HUES48 (cell line): ENCODE measurements at regions not wholly inside any gene's neighbourhood (a gene's known extent, or its start where the extent isn't known, plus 50 kb on each side); places are given as distances from the start of the nearest gene placed in this dataset.

ENCODE experiments used
- H3K27ac ChIP-seq: one replicate; pipeline ENCODE4 v1.7.0; 2013; ENCODE audit warnings: low read depth, low read length, inconsistent platforms
- H3K27me3 ChIP-seq: 2 replicates; pipeline ENCODE4 v1.6.1; 2013; ENCODE audit warnings: mild to moderate bottlenecking, low read length; ENCODE audit not compliant: control insufficient read depth, insufficient read depth
- H3K36me3 ChIP-seq: 2 replicates; pipeline ENCODE4 v1.6.1; 2013; ENCODE audit warnings: low read length; ENCODE audit not compliant: control insufficient read depth, insufficient read depth
- H3K4me1 ChIP-seq: 2 replicates; pipeline ENCODE4 v1.6.1; 2013; ENCODE audit warnings: mild to moderate bottlenecking, low read length; ENCODE audit not compliant: control insufficient read depth, insufficient read depth
- H3K4me3 ChIP-seq: 2 replicates; pipeline ENCODE4 v1.5.1; 2013; ENCODE audit warnings: mild to moderate bottlenecking, low read depth, low read length
- H3K9ac ChIP-seq: 2 replicates; pipeline ENCODE4 v1.6.1; 2013; ENCODE audit warnings: mild to moderate bottlenecking, low read depth, low read length, moderate library complexity
- H3K9me3 ChIP-seq: 2 replicates; pipeline ENCODE4 v1.6.1; 2013; ENCODE audit warnings: low read length; ENCODE audit not compliant: control insufficient read depth, insufficient read depth

DNA sequence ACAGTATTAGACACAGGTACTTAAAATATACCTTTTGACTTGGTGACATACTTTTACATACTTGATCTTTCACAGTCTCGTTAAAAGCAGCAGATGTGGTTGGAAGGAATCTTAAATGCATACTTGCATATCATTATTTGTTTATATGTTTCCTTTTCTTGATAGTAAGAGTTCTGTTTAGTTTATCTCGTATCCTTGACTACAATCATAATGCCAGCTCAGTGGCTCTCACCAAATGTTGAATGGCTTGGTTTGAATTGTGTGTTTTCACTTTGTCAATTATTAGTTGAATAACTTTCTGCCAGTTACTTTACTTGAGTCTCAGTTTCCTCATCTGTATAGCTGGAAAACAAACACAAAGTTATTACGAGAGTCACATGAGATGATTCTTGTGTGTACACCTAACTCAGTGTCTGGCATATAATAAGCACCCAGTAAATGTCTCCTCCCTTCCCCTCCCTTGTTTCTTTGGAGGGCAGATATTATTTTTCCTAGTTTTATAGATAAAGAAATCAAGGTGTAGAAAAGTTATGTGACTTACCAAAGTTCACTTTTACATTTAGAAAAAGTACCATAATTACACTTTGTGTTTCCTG lies 131.6 kb upstream of the IVNS1ABP start:
- Histone ChIP-seq H3K27me3 (no peaks in the 10 kb centered on the region), H3K4me1 (no peaks in the 10 kb centered on the region), H3K36me3 (no peaks in the 10 kb centered on the region), H3K4me3 (no peak overlapping the region), H3K9ac (no peak overlapping the region), H3K9me3 (no peaks in the 10 kb centered on the region), H3K27ac (no peak overlapping the region)

DNA sequence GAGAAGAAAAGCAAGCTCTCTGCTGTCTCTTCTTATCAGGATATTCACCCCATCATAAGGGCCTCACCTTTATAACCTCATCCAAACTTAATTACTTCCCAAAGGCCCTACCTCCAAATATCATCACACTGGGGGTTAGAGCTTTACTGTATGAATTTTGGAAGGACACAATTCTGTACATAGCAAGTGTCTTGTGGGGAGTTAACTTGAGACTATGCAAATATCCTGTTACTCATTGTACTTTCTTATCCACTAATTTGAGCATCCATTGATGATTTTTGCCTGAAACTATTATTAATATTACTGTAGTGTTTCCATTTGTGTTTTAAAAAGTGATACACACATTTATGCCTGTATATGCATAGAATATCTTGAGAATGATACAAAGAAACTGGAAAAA lies 129.1 kb upstream of the IVNS1ABP start:
- no peak overlapping the region for H3K27ac ChIP-seq
- no peaks in the 10 kb centered on the region for H3K36me3 ChIP-seq
- no peaks in the 10 kb centered on the region for H3K27me3 ChIP-seq
- no peak overlapping the region for H3K4me3 ChIP-seq
- no peaks in the 10 kb centered on the region for H3K9me3 ChIP-seq
- no peaks in the 10 kb centered on the region for H3K4me1 ChIP-seq
- no peak overlapping the region for H3K9ac ChIP-seq

DNA sequence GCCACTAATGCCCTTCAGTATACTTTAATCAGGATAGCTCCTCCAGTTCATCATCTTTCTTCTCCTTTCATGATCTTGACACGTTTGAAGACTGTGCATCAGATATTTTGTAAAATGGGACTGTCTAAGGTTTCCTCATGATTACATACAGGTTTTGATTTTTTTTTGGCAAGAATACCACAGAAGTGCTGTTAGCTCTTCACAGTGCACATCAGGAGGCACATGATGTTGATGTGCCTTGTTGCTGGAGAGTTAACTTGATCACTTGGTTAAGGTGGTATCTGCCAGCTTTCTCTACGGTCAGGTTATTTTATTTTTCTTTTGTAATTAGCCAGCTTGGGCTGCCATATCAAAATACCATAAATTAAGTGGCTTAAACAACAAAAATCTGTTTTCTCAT lies 128.6 kb upstream of the IVNS1ABP start:
- no peaks in the 10 kb centered on the region for H3K36me3 ChIP-seq
- H3K27me3 ChIP-seq: no peaks in the 10 kb centered on the region
- H3K9ac ChIP-seq: no peak overlapping the region
- H3K27ac ChIP-seq: no peak overlapping the region
- no peaks in the 10 kb centered on the region for H3K9me3 ChIP-seq
- no peaks in the 10 kb centered on the region for H3K4me1 ChIP-seq
- no peak overlapping the region for H3K4me3 ChIP-seq

DNA sequence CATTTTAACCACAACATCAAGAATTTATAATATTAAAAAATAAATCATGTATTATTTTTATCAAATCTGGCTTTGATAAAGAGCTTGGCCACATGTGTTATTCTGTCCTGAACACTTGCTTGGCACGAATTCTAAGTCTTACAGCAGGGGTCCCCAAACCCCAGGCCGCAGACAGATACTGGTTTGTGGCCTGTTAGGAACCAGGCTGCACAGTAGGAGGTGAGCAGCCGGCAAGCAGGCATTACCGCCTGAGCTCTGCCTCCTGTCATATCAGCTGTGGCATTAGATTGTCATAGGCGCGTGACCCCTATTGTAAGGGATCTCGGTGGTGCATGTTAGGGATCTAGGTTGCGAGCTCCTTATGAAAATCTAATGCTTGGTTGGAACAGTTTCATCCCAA lies 127.6 kb upstream of the IVNS1ABP start:
- Histone ChIP-seq H3K36me3 (no peaks in the 10 kb centered on the region), H3K9ac (no peak overlapping the region), H3K4me1 (no peaks in the 10 kb centered on the region), H3K27me3 (no peaks in the 10 kb centered on the region), H3K27ac (no peak overlapping the region), H3K9me3 (no peaks in the 10 kb centered on the region), H3K4me3 (no peak overlapping the region)

DNA sequence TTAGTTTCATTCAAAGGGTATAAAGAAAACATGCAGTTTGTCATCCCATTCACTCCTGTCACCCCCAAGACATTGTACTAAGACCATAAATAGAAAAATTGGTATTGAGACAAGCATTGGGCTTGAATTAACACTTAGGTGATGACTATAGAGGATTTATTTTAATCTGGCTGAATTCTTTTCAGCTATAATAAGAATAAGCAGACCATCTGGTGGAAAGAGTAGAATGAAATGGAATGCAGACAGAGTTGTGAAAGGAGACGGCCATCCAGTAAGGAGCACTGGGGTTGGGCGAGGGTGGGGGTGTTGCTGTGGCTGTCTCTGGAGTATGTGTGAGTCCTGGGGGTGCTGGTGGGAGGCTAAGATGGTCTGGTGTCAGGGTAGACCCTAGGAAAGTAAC lies 125.0 kb upstream of the IVNS1ABP start:
- Histone ChIP-seq H3K4me1 (no peaks in the 10 kb centered on the region), H3K9ac (no peak overlapping the region), H3K27ac (no peak overlapping the region), H3K9me3 (no peaks in the 10 kb centered on the region), H3K27me3 (no peaks in the 10 kb centered on the region), H3K4me3 (no peak overlapping the region), H3K36me3 (no peaks in the 10 kb centered on the region)

DNA sequence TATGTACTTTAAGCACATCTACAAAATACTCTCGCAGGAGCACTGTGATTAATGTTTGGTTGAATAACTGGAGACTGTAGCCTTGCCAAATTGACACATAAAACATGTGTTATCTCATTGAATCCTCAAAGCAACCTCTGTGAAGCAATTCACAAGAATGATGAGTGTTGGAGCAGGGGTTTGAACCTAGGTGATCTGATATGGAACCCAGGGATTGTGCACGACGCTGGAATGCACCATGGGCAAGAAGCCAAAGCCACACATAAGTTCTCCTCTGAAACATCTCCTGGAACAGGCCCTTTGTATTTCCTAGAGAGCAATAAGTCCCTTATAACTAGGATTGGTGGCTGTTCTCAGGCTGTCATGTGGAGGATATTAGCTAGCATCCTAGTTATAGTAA lies 124.6 kb upstream of the IVNS1ABP start:
- Histone ChIP-seq H3K36me3 (no peaks in the 10 kb centered on the region), H3K9me3 (no peaks in the 10 kb centered on the region), H3K4me3 (no peak overlapping the region), H3K4me1 (no peaks in the 10 kb centered on the region), H3K9ac (no peak overlapping the region), H3K27me3 (no peaks in the 10 kb centered on the region), H3K27ac (no peak overlapping the region)

DNA sequence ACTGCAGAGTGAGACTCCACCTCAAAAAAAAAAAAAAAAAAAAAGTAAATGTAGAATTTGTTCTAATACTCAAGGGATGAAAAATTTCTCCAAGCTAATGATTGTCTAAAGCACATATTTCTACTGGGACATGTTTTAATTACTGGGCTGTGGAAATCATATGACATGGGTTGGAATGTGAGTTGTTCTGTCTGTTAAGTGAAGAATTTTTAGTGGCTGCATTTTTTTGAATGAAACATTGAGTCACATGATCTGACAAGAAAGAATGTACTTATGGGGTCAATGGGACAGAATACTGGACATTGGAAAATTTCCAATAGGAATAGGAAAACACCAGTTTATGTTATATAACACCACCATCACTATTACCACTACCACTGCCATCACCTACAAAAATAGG lies 123.8 kb upstream of the IVNS1ABP start:
- H3K36me3 ChIP-seq: no peaks in the 10 kb centered on the region
- no peak overlapping the region for H3K4me3 ChIP-seq
- no peaks in the 10 kb centered on the region for H3K4me1 ChIP-seq
- no peak overlapping the region for H3K27ac ChIP-seq
- no peaks in the 10 kb centered on the region for H3K9me3 ChIP-seq
- no peaks in the 10 kb centered on the region for H3K27me3 ChIP-seq
- no peak overlapping the region for H3K9ac ChIP-seq

DNA sequence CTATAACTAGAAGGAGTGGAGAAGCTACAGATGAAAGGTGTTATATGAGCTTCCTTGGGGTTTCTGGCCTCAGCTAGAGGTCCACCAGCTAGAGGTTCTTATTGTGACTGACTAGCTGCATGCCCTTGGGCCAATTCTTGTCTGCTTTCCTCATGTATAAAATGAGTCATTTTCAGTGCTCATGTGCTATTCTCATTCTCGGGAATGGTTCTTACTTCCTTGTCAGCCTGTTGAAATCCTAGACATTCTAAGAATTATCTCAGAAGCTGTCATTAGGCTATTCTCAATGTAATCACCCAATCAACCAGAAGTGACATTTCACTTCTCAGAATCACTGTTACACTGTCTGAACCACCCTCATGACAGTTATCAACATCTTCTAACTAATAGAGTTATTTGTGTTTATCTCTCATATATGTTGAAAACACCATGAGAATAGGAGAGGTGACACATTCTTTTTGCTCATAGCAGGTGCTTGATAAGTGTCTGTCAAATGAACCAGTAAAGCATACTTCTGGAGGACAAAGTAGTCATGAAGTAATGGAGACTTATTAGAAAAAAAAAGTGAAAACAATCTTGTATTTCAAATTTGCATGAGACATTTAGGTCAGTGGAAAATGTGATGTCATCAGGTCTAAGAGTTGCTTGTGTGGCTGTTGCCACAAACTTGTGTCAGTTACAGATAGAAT lies 122.8 kb upstream of the IVNS1ABP start:
- no peak overlapping the region for H3K9ac ChIP-seq
- H3K27ac ChIP-seq: no peak overlapping the region
- H3K4me1 ChIP-seq: no peaks in the 10 kb centered on the region

DNA sequence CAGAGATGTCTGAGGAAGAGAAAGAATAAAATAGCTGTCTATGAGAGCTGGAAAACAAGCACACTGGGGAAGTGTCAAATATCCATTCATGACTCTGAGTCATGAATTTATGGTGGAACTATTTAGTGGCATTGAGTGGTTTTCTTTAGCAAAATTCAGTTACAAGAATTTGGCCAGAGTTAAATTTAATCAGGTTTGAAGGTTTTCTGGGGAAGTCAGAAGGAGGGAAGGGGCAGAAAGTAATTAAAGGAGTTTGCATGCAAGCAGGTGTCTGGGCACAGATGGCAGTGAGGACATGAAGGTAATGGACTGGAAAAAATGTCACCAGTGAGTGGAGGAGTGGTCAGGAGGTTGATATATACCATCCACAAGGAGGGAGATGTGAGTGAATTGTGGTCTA lies 121.9 kb upstream of the IVNS1ABP start:
- Histone ChIP-seq H3K4me3 (no peak overlapping the region), H3K9ac (no peak overlapping the region), H3K27ac (no peak overlapping the region), H3K9me3 (no peaks in the 10 kb centered on the region), H3K27me3 (no peaks in the 10 kb centered on the region), H3K36me3 (no peaks in the 10 kb centered on the region), H3K4me1 (no peaks in the 10 kb centered on the region)

More for the DNA sequence above, 122.8 kb upstream of the IVNS1ABP start:
- H3K9me3 ChIP-seq: no peaks in the 10 kb centered on the region
- no peaks in the 10 kb centered on the region for H3K36me3 ChIP-seq
- no peaks in the 10 kb centered on the region for H3K27me3 ChIP-seq
- no peak overlapping the region for H3K4me3 ChIP-seq

DNA sequence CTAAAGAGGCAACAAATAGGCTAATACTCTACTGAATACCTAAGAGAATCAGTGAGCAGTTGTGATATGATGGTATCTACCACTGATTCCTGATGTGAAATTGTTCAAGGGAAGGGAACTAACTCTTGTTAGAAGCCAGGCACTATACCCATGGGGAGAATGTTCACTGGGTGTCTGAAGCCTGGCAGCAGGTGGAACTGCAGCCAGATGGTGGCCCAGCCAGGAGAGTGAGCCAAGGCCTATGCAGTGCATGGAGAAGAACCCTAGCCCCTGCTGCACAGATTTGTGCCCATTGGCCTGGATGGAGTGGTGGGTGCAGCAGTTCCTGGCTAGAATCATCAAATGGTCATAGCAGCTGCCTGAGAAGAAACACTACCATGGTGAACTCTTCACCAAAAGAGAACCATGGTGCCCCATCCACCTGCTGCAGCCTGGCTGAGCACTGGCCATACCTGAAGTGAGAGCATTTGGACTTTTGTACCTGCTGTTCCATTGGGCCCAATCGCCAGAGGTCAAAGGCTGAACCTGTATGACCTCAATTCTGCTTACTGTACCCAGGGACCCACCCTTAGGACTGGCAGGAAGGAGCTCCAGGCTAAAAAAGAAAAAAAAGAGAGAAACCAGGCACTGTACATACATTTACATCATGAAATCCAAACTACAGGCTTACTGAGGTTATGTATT lies 118.8 kb upstream of the IVNS1ABP start:
- no peak overlapping the region for H3K27ac ChIP-seq
- no peaks in the 10 kb centered on the region for H3K36me3 ChIP-seq
- H3K9me3 ChIP-seq: no peaks in the 10 kb centered on the region
- H3K27me3 ChIP-seq: no peaks in the 10 kb centered on the region
- H3K4me1 ChIP-seq: no peaks in the 10 kb centered on the region
- H3K4me3 ChIP-seq: no peak overlapping the region
- no peak overlapping the region for H3K9ac ChIP-seq

DNA sequence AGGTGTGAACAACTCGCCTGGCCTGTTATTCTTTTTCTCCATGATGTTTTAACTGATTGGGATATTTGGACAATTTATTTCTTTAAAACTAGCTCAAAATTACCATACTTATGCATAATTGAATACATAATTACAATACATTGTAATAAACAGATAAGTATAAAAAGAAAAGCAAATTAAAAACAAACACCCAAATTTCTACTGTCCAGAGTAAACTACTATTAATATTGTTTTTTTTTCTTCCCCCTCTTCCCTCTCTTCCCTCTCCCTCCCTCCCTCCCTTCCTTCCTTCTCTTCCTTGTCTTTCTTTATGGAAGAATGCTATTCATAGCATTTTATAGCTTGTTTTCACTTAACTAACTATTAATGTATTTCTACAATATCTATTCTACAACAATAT lies 117.7 kb upstream of the IVNS1ABP start:
- Histone ChIP-seq H3K4me1 (no peaks in the 10 kb centered on the region), H3K9me3 (no peaks in the 10 kb centered on the region), H3K9ac (no peak overlapping the region), H3K27ac (no peak overlapping the region), H3K27me3 (no peaks in the 10 kb centered on the region), H3K36me3 (no peaks in the 10 kb centered on the region), H3K4me3 (no peak overlapping the region)
